ENCODE measurements at regions not wholly inside any gene's neighbourhood (a gene's known extent, or its start where the extent isn't known, plus 50 kb on each side); places are given as distances from the start of the nearest gene placed in this dataset.

- H3K4me1 ChIP-seq, result no peaks in the 10 kb centered on the region
- no peak for DNase-seq
- H3K27me3 ChIP-seq, result no peaks in the 10 kb centered on the region
- H3K9me3 ChIP-seq, result no peaks in the 10 kb centered on the region
- no peak overlapping the region for H3K4me3 ChIP-seq
- H3K27ac ChIP-seq, result no peak overlapping the region
- H3K36me3 ChIP-seq, result no peaks in the 10 kb centered on the region
- intact Hi-C loops (cut with DNase I; ENCODE audit: low total_unique reads), result no loop called here
- no peak for TF ChIP-seq CTCF (IDR thresholded peaks at IDR 0.05)
- no peak for TF ChIP-seq POLR2A (IDR thresholded peaks at IDR 0.05)
Observed at GRCh38 chr10:3512263-3512662, 272.7 kb downstream of the KLF6 start.

- Histone ChIP-seq H3K27me3 (no peaks in the 10 kb centered on the region), H3K27ac (no peak overlapping the region), H3K36me3 (no peaks in the 10 kb centered on the region), H3K4me1 (no peaks in the 10 kb centered on the region), H3K4me3 (no peak overlapping the region), H3K9me3 (no peaks in the 10 kb centered on the region)
- TF ChIP-seq CTCF (IDR thresholded peaks at IDR 0.05) (no peak), POLR2A (IDR thresholded peaks at IDR 0.05) (no peak)
- DNase-seq, result no peak
- intact Hi-C loops (cut with DNase I; ENCODE audit: low total_unique reads), result no loop called here
Observed at GRCh38 chr10:3511483-3511882, 273.5 kb downstream of the KLF6 start.

GRCh38 chr10:3510741-3511140, 274.3 kb downstream of the KLF6 start:
- no peaks in the 10 kb centered on the region for H3K36me3 ChIP-seq
- no peaks in the 10 kb centered on the region for H3K27me3 ChIP-seq
- H3K9me3 ChIP-seq, result no peaks in the 10 kb centered on the region
- no peaks in the 10 kb centered on the region for H3K4me1 ChIP-seq
- H3K27ac ChIP-seq, result no peak overlapping the region
- H3K4me3 ChIP-seq, result no peak overlapping the region
- TF ChIP-seq CTCF (IDR thresholded peaks at IDR 0.05), result no peak
- TF ChIP-seq POLR2A (IDR thresholded peaks at IDR 0.05), result no peak
- intact Hi-C loops (cut with DNase I; ENCODE audit: low total_unique reads), result no loop called here
- no peak for DNase-seq

- TF ChIP-seq POLR2A (IDR thresholded peaks at IDR 0.05), result no peak
- Histone ChIP-seq H3K27me3 (no peaks in the 10 kb centered on the region), H3K36me3 (no peaks in the 10 kb centered on the region), H3K4me3 (no peak overlapping the region), H3K9me3 (no peaks in the 10 kb centered on the region), H3K4me1 (no peaks in the 10 kb centered on the region), H3K27ac (no peak overlapping the region)
- intact Hi-C loops (cut with DNase I; ENCODE audit: low total_unique reads), result no loop called here
- DNase-seq, result no peak
Observed at GRCh38 chr10:3509355-3509754, 275.7 kb downstream of the KLF6 start.

- DNase-seq, result no peak
- H3K4me3 ChIP-seq, result no peak overlapping the region
- TF ChIP-seq POLR2A (IDR thresholded peaks at IDR 0.05) (no peak), CTCF (IDR thresholded peaks at IDR 0.05) (no peak)
- H3K27ac ChIP-seq, result no peak overlapping the region
- no peaks in the 10 kb centered on the region for H3K27me3 ChIP-seq
- intact Hi-C loops (cut with DNase I; ENCODE audit: low total_unique reads), result no loop called here
- no peaks in the 10 kb centered on the region for H3K36me3 ChIP-seq
- no peaks in the 10 kb centered on the region for H3K9me3 ChIP-seq
- H3K4me1 ChIP-seq, result no peaks in the 10 kb centered on the region
Observed at GRCh38 chr10:3503299-3503698, 281.7 kb downstream of the KLF6 start.

- DNase-seq, result no peak
- TF ChIP-seq CTCF (IDR thresholded peaks at IDR 0.05) (no peak), POLR2A (IDR thresholded peaks at IDR 0.05) (no peak)
- no peaks in the 10 kb centered on the region for H3K4me1 ChIP-seq
- H3K27ac ChIP-seq, result no peak overlapping the region
- no peaks in the 10 kb centered on the region for H3K27me3 ChIP-seq
- no peaks in the 10 kb centered on the region for H3K9me3 ChIP-seq
- H3K36me3 ChIP-seq, result no peaks in the 10 kb centered on the region
- no peak overlapping the region for H3K4me3 ChIP-seq
- intact Hi-C loops (cut with DNase I; ENCODE audit: low total_unique reads), result no loop called here
Observed at GRCh38 chr10:3502673-3503072, 282.3 kb downstream of the KLF6 start.
